ENCODE measurements at regions not wholly inside any gene's neighbourhood (a gene's known extent, or its start where the extent isn't known, plus 50 kb on each side); places are given as distances from the start of the nearest gene placed in this dataset.

- no peaks in the 10 kb centered on the region for H3K79me2 ChIP-seq (ENCODE audit: low read length)
- H3K4me2 ChIP-seq (ENCODE audit: low read length) = no peak overlapping the region
- H3K4me1 ChIP-seq (ENCODE audit: low read length) = no peaks in the 10 kb centered on the region
- no peaks in the 10 kb centered on the region for H3K9me3 ChIP-seq (ENCODE audit: insufficient read depth, low read length)
- no peaks in the 10 kb centered on the region for H4K20me1 ChIP-seq (ENCODE audit: insufficient read depth, low read length)
- H3K27ac ChIP-seq (ENCODE audit: low read length) = no peak overlapping the region
- TF ChIP-seq CTCF (IDR thresholded peaks at IDR 0.05; ENCODE audit: low read depth, low read length) = no peak
- no peak for TF ChIP-seq EZH2phosphoT487 (IDR thresholded peaks at IDR 0.05; ENCODE audit: low read depth)
- no peak overlapping the region for H3K9ac ChIP-seq (ENCODE audit: low read length)
- no peak overlapping the region for H3K4me3 ChIP-seq (ENCODE audit: low read length)
- peaks cover 61% of the 10 kb centered on the region for H3K27me3 ChIP-seq (ENCODE audit: low read depth, low read length)
- no peak overlapping the region for H2AFZ ChIP-seq (ENCODE audit: low read depth, low read length)
- H3K36me3 ChIP-seq (replicated peaks; ENCODE audit: low read depth, low read length) = no peaks in the 10 kb centered on the region
Measured at GRCh38 chr3:15155840-15156360, 50.1 kb upstream of the CAPN7 start.
